Keratinocyte (primary cell): ENCODE measurements at regions not wholly inside any gene's neighbourhood (a gene's known extent, or its start where the extent isn't known, plus 50 kb on each side); places are given as distances from the start of the nearest gene placed in this dataset.

Source experiments
- DNase-seq: peaks from one replicate; pipeline ENCODE4 v3.0.0-alpha.2; 2011; ENCODE audit warnings: low read depth, missing footprints, low spot score
- FAIRE-seq: peaks from 2 replicates; lab custom pipeline; 2011; peaks lifted over from hg19 to GRCh38; lab: Jason Lieb, UNC
- H2AFZ ChIP-seq: 2 replicates; pipeline ENCODE4 v1.6.0; 2012; ENCODE audit warnings: low read length, control low read depth, inconsistent platforms; ENCODE audit not compliant: control insufficient read depth
- H3K27ac ChIP-seq: 2 replicates; pipeline ENCODE4 v1.5.1; 2011; ENCODE audit warnings: low read length; ENCODE audit not compliant: control insufficient read depth, insufficient read depth
- H3K27me3 ChIP-seq: 3 replicates; pipeline ENCODE4 v1.6.0; 2011; ENCODE audit warnings: low read length; ENCODE audit not compliant: control insufficient read depth, insufficient read depth; ENCODE audit errors: extremely low read depth
- H3K36me3 ChIP-seq, 2 experiments: 2 replicates in 1 of 2; 3 replicates in 1 of 2; pipeline ENCODE4 v1.5.1; 2011; ENCODE audit warnings: low read length in 2 of 2, mild to moderate bottlenecking in 1 of 2; ENCODE audit not compliant: control insufficient read depth in 2 of 2, insufficient read depth in 2 of 2; ENCODE audit errors: extremely low read depth in 1 of 2
- H3K4me1 ChIP-seq: 3 replicates; pipeline ENCODE4 v1.5.1; 2011; ENCODE audit warnings: low read length; ENCODE audit not compliant: control insufficient read depth, insufficient read depth; ENCODE audit errors: extremely low read depth
- H3K4me2 ChIP-seq: 3 replicates; pipeline ENCODE4 v1.6.0; 2011; ENCODE audit warnings: low read depth, low read length; ENCODE audit not compliant: control insufficient read depth, insufficient read depth; ENCODE audit errors: extremely low read depth
- H3K4me3 ChIP-seq, 3 experiments: fragments of 200-600 bp in 1 of 3; sonication (generic) in 1 of 3; 2 replicates in 2 of 3; 3 replicates in 1 of 3; pipeline ENCODE4 v1.5.1; 2011 to 2016; ENCODE audit warnings: low read length in 3 of 3, mild to moderate bottlenecking in 3 of 3, control low read depth in 2 of 3, inconsistent platforms in 1 of 3, low read depth in 1 of 3, mixed read lengths in 1 of 3, mixed run types in 1 of 3, moderate library complexity in 1 of 3; ENCODE audit not compliant: control insufficient read depth in 2 of 3, insufficient read depth in 2 of 3; ENCODE audit errors: extremely low read depth in 1 of 3
- H3K79me2 ChIP-seq: 2 replicates; pipeline ENCODE4 v1.6.0; 2012; ENCODE audit warnings: low read length; ENCODE audit not compliant: control insufficient read depth, insufficient read depth
- H3K9ac ChIP-seq: 3 replicates; pipeline ENCODE4 v1.6.0; 2011; ENCODE audit warnings: low read length; ENCODE audit not compliant: control insufficient read depth, insufficient read depth; ENCODE audit errors: extremely low read depth
- H3K9me1 ChIP-seq: 3 replicates; pipeline ENCODE4 v1.6.0; 2011; ENCODE audit warnings: low read length; ENCODE audit not compliant: control insufficient read depth, insufficient read depth; ENCODE audit errors: extremely low read depth
- H3K9me3 ChIP-seq: 2 replicates; pipeline ENCODE4 v1.5.1; 2012; ENCODE audit warnings: low read depth, low read length; ENCODE audit not compliant: control insufficient read depth
- H4K20me1 ChIP-seq: 3 replicates; pipeline ENCODE4 v1.6.0; 2011; ENCODE audit warnings: low read length; ENCODE audit not compliant: control insufficient read depth, insufficient read depth; ENCODE audit errors: extremely low read depth
- CTCF ChIP-seq, 3 experiments: IDR thresholded peaks in 1 of 3; conservative IDR thresholded peaks in 1 of 3; optimal IDR thresholded peaks in 1 of 3; 2 replicates in 2 of 3; 3 replicates in 1 of 3; pipeline versions ENCODE3 to v1.5.1; 2011; ENCODE audit warnings: low read length in 3 of 3, mild to moderate bottlenecking in 3 of 3, moderate library complexity in 2 of 3, control low read depth in 1 of 3, inconsistent platforms in 1 of 3; ENCODE audit not compliant: insufficient read depth in 2 of 3; ENCODE audit errors: extremely low read depth in 1 of 3
- EZH2 ChIP-seq: IDR thresholded peaks from one replicate; pipeline ENCODE4 v1.6.1; 2012; ENCODE audit warnings: inconsistent platforms, mild to moderate bottlenecking, low read length, moderate library complexity
- dilution Hi-C: fragments of 300-500 bp; cut with MboI; formaldehyde crosslinking; loops from one replicate; pipeline ENCODE4 v1.7.0; 2020; ENCODE audit warnings: low sequenced_read_pairs; ENCODE audit not compliant: extremely low pct_ligation_motif_present

DNA sequence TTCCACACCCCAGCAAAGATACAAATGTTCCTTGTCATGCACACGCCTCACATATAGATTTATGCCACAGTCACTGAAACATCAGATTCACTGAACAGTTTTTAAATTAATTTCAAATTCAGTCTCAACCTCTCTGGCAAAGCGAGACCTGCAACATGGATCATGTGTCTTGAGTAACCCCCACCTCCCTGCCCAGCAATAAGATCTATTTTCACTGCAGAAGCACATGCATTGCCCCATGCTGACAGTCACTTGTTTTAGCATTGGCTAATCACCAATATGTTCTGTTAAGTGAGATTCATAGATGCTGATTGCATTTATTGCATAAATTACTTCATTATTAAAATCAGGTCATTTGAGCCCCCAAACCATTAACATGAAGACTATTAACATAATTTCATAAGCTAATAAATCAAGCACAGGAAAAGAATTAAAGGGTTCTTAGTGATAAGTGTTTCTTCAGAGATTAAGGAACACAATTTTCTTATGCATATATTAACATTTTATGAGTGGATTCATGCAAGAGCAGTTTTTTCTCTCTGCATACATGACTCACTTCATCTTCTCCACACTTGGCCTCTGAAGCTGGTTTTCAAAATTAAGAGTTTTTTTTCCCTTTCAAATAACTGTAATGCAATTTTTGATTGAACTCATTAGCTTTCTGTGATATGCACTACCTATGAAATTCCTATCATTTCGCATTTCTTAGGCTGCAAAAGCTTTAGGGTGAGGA lies 173.2 kb upstream of the SOX4 start:
- H3K79me2 ChIP-seq: no peaks in the 10 kb centered on the region
- TF ChIP-seq CTCF (optimal IDR thresholded peaks at IDR 0.05 in 1 of 3, IDR thresholded peaks at IDR 0.05 in 1 of 3, conservative IDR thresholded peaks at IDR 0.05 in 1 of 3; ENCODE audit: extremely low read depth in 1 of 3, insufficient read depth in 2 of 3, low read length in 3 of 3) (no peak), EZH2 (no peak)
- H2AFZ ChIP-seq: no peak overlapping the region
- no peak for FAIRE-seq
- no peaks in the 10 kb centered on the region for H3K4me1 ChIP-seq
- no peaks in the 10 kb centered on the region for H3K9me1 ChIP-seq
- H3K36me3 ChIP-seq: no peaks in the 10 kb centered on the region
- no peak overlapping the region for H3K9ac ChIP-seq
- no peaks in the 10 kb centered on the region for H3K9me3 ChIP-seq
- H3K27ac ChIP-seq: no peak overlapping the region
- no peak for DNase-seq
- H3K27me3 ChIP-seq: no peaks in the 10 kb centered on the region
- dilution Hi-C loops: no loop called here
- no peak overlapping the region for H3K4me3 ChIP-seq
- no peaks in the 10 kb centered on the region for H4K20me1 ChIP-seq
- no peak overlapping the region for H3K4me2 ChIP-seq

GRCh38 chr6:21420926-21421325 lies 172.6 kb upstream of the SOX4 start:
- no peaks in the 10 kb centered on the region for H3K4me1 ChIP-seq
- H3K79me2 ChIP-seq: no peaks in the 10 kb centered on the region
- H3K4me2 ChIP-seq: no peak overlapping the region
- H3K4me3 ChIP-seq: no peak overlapping the region
- no peak overlapping the region for H2AFZ ChIP-seq
- no peaks in the 10 kb centered on the region for H3K36me3 ChIP-seq
- FAIRE-seq (no peak), DNase-seq (no peak)
- H3K27me3 ChIP-seq: no peaks in the 10 kb centered on the region
- dilution Hi-C loops: no loop called here
- H3K9ac ChIP-seq: no peak overlapping the region
- no peaks in the 10 kb centered on the region for H3K9me1 ChIP-seq
- no peaks in the 10 kb centered on the region for H4K20me1 ChIP-seq
- no peak for TF ChIP-seq CTCF (optimal IDR thresholded peaks at IDR 0.05 in 1 of 3, IDR thresholded peaks at IDR 0.05 in 1 of 3, conservative IDR thresholded peaks at IDR 0.05 in 1 of 3; ENCODE audit: extremely low read depth in 1 of 3, insufficient read depth in 2 of 3, low read length in 3 of 3)
- TF ChIP-seq EZH2: no peak
- no peak overlapping the region for H3K27ac ChIP-seq
- no peaks in the 10 kb centered on the region for H3K9me3 ChIP-seq
